Sigmoid colon (tissue), 6 donors: ENCODE measurements at regions not wholly inside any gene's neighbourhood (a gene's known extent, or its start where the extent isn't known, plus 50 kb on each side); places are given as distances from the start of the nearest gene placed in this dataset.

Source experiments
- DNase-seq: peaks from one replicate; pipeline ENCODE4 v3.0.0-alpha.2; 2019
- H3K27ac ChIP-seq, 4 donors: fragments of 200-600 bp; sonication (generic); one replicate each; pipeline ENCODE4 v1.5.1; 2016 to 2019; ENCODE audit warnings: mild to moderate bottlenecking in 1 of 4
- H3K27me3 ChIP-seq, 3 donors: fragments of 200-600 bp; sonication (generic); one replicate each; pipeline ENCODE4 v1.5.1; 2019; ENCODE audit warnings: mild to moderate bottlenecking in 1 of 3
- H3K36me3 ChIP-seq, 4 donors: fragments of 200-600 bp; sonication (generic); one replicate each; pipeline ENCODE4 v1.5.1; 2016 to 2019
- H3K4me1 ChIP-seq, 4 donors: fragments of 200-600 bp; sonication (generic); one replicate each; pipeline ENCODE4 v1.5.1; 2017 to 2019
- H3K4me3 ChIP-seq, 4 donors: fragments of 200-600 bp; sonication (generic); one replicate each; pipeline ENCODE4 v1.5.1; 2017 to 2019; ENCODE audit warnings: mild to moderate bottlenecking in 2 of 4, moderate library complexity in 1 of 4
- H3K9me3 ChIP-seq, 4 donors: fragments of 200-600 bp in 3 of 4; sonication (generic) in 3 of 4; one replicate each; pipeline versions ENCODE4 v1.5.1 to v1.6.1; 2013 to 2019
- EP300 ChIP-seq, 4 donors: sonication (generic); formaldehyde crosslinking; IDR thresholded peaks; one replicate each; pipeline ENCODE4 v1.6.1; 2017; ENCODE audit warnings: antibody characterized with exemption in 4 of 4
- POLR2A ChIP-seq, 2 donors: fragments of 450-650 bp; IDR thresholded peaks; one replicate each; pipeline ENCODE4 v1.6.1; 2016; ENCODE audit warnings: antibody characterized with exemption in 2 of 2, mild to moderate bottlenecking in 2 of 2, moderate library complexity in 2 of 2
- POLR2AphosphoS5 ChIP-seq, 4 donors: sonication (generic); formaldehyde crosslinking; IDR thresholded peaks; one replicate each; pipeline ENCODE4 v1.6.1; 2017; ENCODE audit warnings: antibody characterized with exemption in 4 of 4
- WGBS, 2 donors: extraction: QIAGEN DNeasy Blood & Tissue Kit; methylation state at CpG; one replicate each; pipeline ENCODE4 v1.1.7; 2013; 5-methylcytosine and 5-hydroxymethylcytosine counted together
- intact Hi-C: fragments of 100-400 bp; cut with DNase I; formaldehyde crosslinking; loops from one replicate; pipeline ENCODE4 v1.15.1; 2023
- TF ChIP-seq, protein P1 (sequence below), 4 experiments: fragments of 450-650 bp in 3 of 4; fragments of 200-600 bp in 1 of 4; IDR thresholded peaks; one replicate each; pipeline ENCODE4 v1.5.1; 2016 to 2019; ENCODE audit warnings: antibody characterized with exemption in 4 of 4, mild to moderate bottlenecking in 3 of 4, moderate library complexity in 2 of 4
- donor health status: healthy with polysubstance abuse.
- donor health status: healthy.

DNA sequence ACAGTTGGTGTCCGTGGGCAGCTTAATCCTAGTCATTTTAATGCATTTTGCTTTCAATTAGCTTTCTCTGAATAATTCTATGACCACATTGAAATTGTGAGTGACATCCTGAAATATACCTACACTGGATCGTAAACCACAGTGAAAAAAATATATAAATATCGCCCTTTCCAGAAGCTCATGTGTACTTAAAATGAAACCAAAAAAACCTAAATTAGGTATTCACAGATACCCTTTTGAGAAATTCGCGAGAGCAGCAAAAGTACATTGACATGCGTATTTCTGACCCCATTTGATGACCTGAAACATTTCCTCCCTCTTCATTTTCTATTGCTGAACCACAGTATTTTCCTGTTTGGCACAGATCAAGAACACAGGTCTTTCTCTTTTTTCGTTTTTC lies 253.8 kb downstream of the LTN1 start:
- 63 to 68% methylated on average over 7 of the region's 7 CpGs for WGBS, 2 donors
- intact Hi-C loops: no loop called here
- Histone ChIP-seq H3K27me3 (no peaks in the 10 kb centered on the region), H3K36me3 (no peaks in the 10 kb centered on the region), H3K4me1 (peaks cover 0 to 14% (median 11%) of the 10 kb centered on the region in 4 donors), H3K27ac (peak overlapping the region in 1 of 4 donors; percentile 4), H3K4me3 (no peak overlapping the region), H3K9me3 (no peaks in the 10 kb centered on the region)
- DNase-seq: no peak
- no peak for TF ChIP-seq EP300 (IDR thresholded peaks at IDR 0.05)
- no peak for TF ChIP-seq POLR2A (IDR thresholded peaks at IDR 0.05)
- TF ChIP-seq, protein P1, sequence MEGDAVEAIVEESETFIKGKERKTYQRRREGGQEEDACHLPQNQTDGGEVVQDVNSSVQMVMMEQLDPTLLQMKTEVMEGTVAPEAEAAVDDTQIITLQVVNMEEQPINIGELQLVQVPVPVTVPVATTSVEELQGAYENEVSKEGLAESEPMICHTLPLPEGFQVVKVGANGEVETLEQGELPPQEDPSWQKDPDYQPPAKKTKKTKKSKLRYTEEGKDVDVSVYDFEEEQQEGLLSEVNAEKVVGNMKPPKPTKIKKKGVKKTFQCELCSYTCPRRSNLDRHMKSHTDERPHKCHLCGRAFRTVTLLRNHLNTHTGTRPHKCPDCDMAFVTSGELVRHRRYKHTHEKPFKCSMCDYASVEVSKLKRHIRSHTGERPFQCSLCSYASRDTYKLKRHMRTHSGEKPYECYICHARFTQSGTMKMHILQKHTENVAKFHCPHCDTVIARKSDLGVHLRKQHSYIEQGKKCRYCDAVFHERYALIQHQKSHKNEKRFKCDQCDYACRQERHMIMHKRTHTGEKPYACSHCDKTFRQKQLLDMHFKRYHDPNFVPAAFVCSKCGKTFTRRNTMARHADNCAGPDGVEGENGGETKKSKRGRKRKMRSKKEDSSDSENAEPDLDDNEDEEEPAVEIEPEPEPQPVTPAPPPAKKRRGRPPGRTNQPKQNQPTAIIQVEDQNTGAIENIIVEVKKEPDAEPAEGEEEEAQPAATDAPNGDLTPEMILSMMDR (IDR thresholded peaks at IDR 0.05): no peak
- no peak for TF ChIP-seq POLR2AphosphoS5 (IDR thresholded peaks at IDR 0.05)

GRCh38 chr21:28738420-28738704 lies 254.3 kb downstream of the LTN1 start:
- H3K4me1 ChIP-seq: peaks cover 0 to 14% (median 11%) of the 10 kb centered on the region in 4 donors
- TF ChIP-seq EP300 (IDR thresholded peaks at IDR 0.05): no peak
- peak in 1 of 4 donors; percentile 7 for TF ChIP-seq POLR2AphosphoS5 (IDR thresholded peaks at IDR 0.05)
- TF ChIP-seq POLR2A (IDR thresholded peaks at IDR 0.05): no peak
- TF ChIP-seq, protein P1 (IDR thresholded peaks at IDR 0.05): no peak
- no peak for DNase-seq
- H3K27me3 ChIP-seq: no peaks in the 10 kb centered on the region
- H3K9me3 ChIP-seq: no peaks in the 10 kb centered on the region
- no peaks in the 10 kb centered on the region for H3K36me3 ChIP-seq
- peak overlapping the region in 3 of 4 donors; percentile 4 to 44 (median 20) for H3K27ac ChIP-seq
- H3K4me3 ChIP-seq: no peak overlapping the region
- intact Hi-C loops: no loop called here
- 71 to 77% methylated on average over 5 of the region's 5 CpGs for WGBS, 2 donors

DNA sequence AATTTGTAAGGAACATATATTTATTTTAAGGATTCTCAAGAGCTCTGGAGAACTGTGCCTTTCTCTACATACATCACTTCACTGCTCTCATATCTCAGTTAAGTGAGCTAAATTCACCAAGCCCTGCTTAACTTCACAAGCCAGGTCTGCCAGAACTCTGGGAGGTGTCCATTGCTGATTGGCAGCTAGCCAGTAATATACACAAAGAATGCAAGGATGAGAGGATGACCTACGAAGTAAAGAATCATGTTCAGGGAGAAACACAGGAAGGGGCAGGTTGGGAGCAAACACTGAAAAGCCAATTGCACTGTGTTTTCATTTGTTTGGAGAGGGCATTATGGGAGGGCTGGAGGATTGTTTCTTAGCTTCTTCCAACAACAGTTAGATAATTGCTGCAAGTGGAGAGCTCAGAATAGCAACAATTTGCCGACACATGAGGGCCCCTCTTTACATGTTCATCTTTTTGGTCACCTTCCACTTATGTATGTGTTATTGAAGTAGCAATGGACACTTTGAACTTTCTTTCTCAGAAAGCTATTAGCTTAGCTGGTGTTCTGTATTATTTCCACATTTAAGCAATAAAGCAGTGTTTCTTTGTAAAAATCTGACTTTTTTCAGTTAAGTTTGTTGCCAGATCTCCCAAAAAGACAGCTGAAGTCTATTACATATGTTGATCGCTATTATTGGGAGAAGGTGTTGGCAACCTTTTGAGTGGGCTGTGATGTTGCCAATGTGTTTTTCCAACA lies 254.8 kb downstream of the LTN1 start:
- H3K4me1 ChIP-seq: peaks cover 0 to 14% (median 11%) of the 10 kb centered on the region in 4 donors
- H3K36me3 ChIP-seq: no peaks in the 10 kb centered on the region
- TF ChIP-seq, protein P1 (IDR thresholded peaks at IDR 0.05): no peak
- TF ChIP-seq EP300 (IDR thresholded peaks at IDR 0.05) (no peak), POLR2AphosphoS5 (IDR thresholded peaks at IDR 0.05) (no peak), POLR2A (IDR thresholded peaks at IDR 0.05) (no peak)
- H3K27ac ChIP-seq: peak overlapping the region; percentile 1 to 44 (median 12)
- intact Hi-C loops: no loop called here
- DNase-seq: no peak
- no peak overlapping the region for H3K4me3 ChIP-seq
- H3K27me3 ChIP-seq: no peaks in the 10 kb centered on the region
- H3K9me3 ChIP-seq: no peaks in the 10 kb centered on the region
- 64 to 70% methylated on average over 3 of the region's 3 CpGs for WGBS, 2 donors

GRCh38 chr21:28734522-28735175 lies 258.0 kb downstream of the LTN1 start:
- no peak for DNase-seq
- Histone ChIP-seq H3K9me3 (no peaks in the 10 kb centered on the region), H3K4me1 (peaks cover 0 to 14% (median 11%) of the 10 kb centered on the region in 4 donors), H3K27me3 (no peaks in the 10 kb centered on the region), H3K36me3 (no peaks in the 10 kb centered on the region), H3K27ac (no peak overlapping the region), H3K4me3 (no peak overlapping the region)
- intact Hi-C loops: no loop called here
- no peak for TF ChIP-seq POLR2AphosphoS5 (IDR thresholded peaks at IDR 0.05)
- no peak for TF ChIP-seq EP300 (IDR thresholded peaks at IDR 0.05)
- TF ChIP-seq, protein P1 (IDR thresholded peaks at IDR 0.05): no peak
- WGBS, 2 donors: 59 to 81% methylated on average over 4 of the region's 4 CpGs
